ENCODE measurements at regions not wholly inside any gene's neighbourhood (a gene's known extent, or its start where the extent isn't known, plus 50 kb on each side); places are given as distances from the start of the nearest gene placed in this dataset.

- TF ChIP-seq CTCF (conservative IDR thresholded peaks at IDR 0.05; ENCODE audit: low read length) (no peak), EZH2phosphoT487 (IDR thresholded peaks at IDR 0.05; ENCODE audit: borderline replicate concordance, low read depth, low read length) (no peak)
Observed at GRCh38 chr4:29565256-29565655, 1154.9 kb upstream of the PCDH7 start.
